ENCODE measurements at regions not wholly inside any gene's neighbourhood (a gene's known extent, or its start where the extent isn't known, plus 50 kb on each side); places are given as distances from the start of the nearest gene placed in this dataset.

- no peak for TF ChIP-seq CTCF (IDR thresholded peaks at IDR 0.05; ENCODE audit: insufficient read depth, low read depth, low read length)
- TF ChIP-seq EZH2 (IDR thresholded peaks at IDR 0.05; ENCODE audit: insufficient read depth, low read length) = no peak
Measured at GRCh38 chr1:235923466-235924021, 56.8 kb upstream of the LYST start.

All from astrocyte (in vitro differentiated cells and primary cell).